Stimulated activated effector memory CD8-positive, alpha-beta T cell treated with anti-CD3 and anti-CD28 coated beads, Interleukin-12 subunit alpha, Interleukin-12 subunit beta, amount 100 ng/mL, for 72 hours (primary cell): ENCODE measurements at regions not wholly inside any gene's neighbourhood (a gene's known extent, or its start where the extent isn't known, plus 50 kb on each side); places are given as distances from the start of the nearest gene placed in this dataset.

Experiments
- ATAC-seq: fragments of 150-1000 bp; cut with Tn5 transposase; 2 replicates; pipeline ENCODE4 v1.10.0; 2021
- DNase-seq, 2 donors: peaks; one replicate each; pipeline ENCODE4 v3.0.0; 2021 to 2022; ENCODE audit warnings: low spot score in 2 of 2
- H3K27ac Mint-ChIP-seq: one replicate; pipeline ENCODE4 v1.8.0; 2022; ENCODE audit warnings: mild to moderate bottlenecking, mixed read lengths
- H3K36me3 Mint-ChIP-seq: one replicate; pipeline ENCODE4 v1.8.0; 2022; ENCODE audit warnings: mild to moderate bottlenecking, mixed read lengths
- H3K4me1 Mint-ChIP-seq: one replicate; pipeline ENCODE4 v1.8.0; 2022; ENCODE audit warnings: mixed read lengths
- H3K4me3 Mint-ChIP-seq: one replicate; pipeline ENCODE4 v1.8.0; 2022; ENCODE audit warnings: mild to moderate bottlenecking, mixed read lengths
- H3K9me3 Mint-ChIP-seq: one replicate; pipeline ENCODE4 v1.8.0; 2022; ENCODE audit warnings: mixed read lengths

DNA sequence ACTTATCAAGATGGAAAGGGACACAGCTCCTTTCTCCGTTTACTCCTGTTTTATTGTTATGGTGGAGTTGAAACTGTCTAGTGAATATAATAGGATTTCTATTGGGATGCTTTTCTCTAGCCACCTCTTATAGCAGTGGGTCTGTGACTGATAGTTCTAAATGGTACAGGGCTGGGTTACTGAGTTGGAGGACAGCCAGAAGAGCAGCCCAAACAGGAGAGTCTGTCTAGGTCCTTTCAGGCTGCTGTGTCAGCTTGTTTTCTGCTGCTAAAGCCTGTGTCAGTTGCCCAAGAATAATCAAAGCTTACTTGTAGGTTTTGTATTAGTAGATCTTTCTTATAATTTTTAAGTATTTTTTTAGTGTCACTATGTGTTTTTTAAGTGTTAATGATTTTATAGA, 356.0 kb upstream of the SEMA6A start:
- DNase-seq (no peak), ATAC-seq (no peak)
- no peaks in the 10 kb centered on the region for H3K9me3 Mint-ChIP-seq
- no peaks in the 10 kb centered on the region for H3K36me3 Mint-ChIP-seq
- H3K4me1 Mint-ChIP-seq = no peaks in the 10 kb centered on the region
- no peak overlapping the region for H3K4me3 Mint-ChIP-seq
- no peak overlapping the region for H3K27ac Mint-ChIP-seq

DNA sequence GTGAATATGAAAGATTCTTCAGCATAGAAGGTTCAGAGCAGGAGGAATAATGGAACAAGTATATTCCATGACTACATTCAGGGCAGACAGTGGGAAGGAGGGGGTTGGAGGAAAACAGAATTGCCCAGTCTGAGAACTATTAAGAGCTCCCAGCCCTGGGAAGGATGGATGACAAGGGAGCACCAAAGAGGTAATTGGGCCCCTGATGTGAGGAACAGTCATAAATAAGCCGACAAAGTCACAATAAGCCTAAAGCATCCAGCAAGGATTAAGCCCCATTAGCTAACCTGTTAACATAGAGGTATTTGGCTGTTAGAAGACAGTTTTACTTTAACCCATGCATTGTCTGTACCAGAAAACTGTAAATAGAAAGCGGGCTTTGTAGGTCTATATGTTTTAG, 348.7 kb upstream of the SEMA6A start:
- no peak overlapping the region for H3K27ac Mint-ChIP-seq
- no peak overlapping the region for H3K4me3 Mint-ChIP-seq
- DNase-seq (no peak), ATAC-seq (no peak)
- H3K36me3 Mint-ChIP-seq = no peaks in the 10 kb centered on the region
- no peaks in the 10 kb centered on the region for H3K9me3 Mint-ChIP-seq
- H3K4me1 Mint-ChIP-seq = no peaks in the 10 kb centered on the region

- H3K9me3 Mint-ChIP-seq = peaks cover 4% of the 10 kb centered on the region
- H3K27ac Mint-ChIP-seq = no peak overlapping the region
- no peak overlapping the region for H3K4me3 Mint-ChIP-seq
- ATAC-seq (no peak), DNase-seq (no peak)
- H3K36me3 Mint-ChIP-seq = no peaks in the 10 kb centered on the region
- H3K4me1 Mint-ChIP-seq = no peaks in the 10 kb centered on the region
These were observed 347.9 kb upstream of the SEMA6A start for GRCh38 chr5:116922532-116922931.

DNA sequence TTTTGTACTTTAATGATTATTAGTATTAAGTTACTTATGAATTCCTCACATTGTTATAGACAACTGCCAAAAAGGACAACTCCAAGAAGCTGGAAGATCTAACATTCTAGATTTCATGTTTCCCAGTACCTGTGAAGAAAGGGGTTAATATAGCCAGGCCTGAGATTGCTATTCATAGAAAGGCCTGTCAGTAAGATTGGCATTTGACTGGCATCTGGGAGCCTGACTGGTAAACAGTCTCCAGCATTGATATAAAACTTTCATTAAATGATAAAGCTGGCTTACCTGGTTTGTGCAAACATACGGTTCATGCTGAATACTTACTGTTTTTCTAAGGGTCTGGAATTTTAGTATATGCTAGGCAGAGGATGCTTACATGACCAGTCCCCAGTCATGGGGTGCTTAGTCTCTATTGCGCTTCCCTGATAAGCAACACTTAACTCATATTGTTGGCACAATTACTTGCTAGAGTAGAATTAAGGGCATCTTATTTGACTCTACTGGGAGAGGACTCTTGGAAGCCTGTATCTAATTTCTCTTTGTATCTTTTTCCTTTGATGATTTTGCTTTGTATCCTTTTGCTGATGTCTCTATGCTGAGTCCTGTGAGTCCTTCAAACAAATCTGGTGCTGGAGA, 340.4 kb upstream of the SEMA6A start:
- Mint-ChIP-seq H3K4me3 (no peak overlapping the region), H3K9me3 (peaks cover 11% of the 10 kb centered on the region), H3K36me3 (no peaks in the 10 kb centered on the region), H3K27ac (no peak overlapping the region), H3K4me1 (no peaks in the 10 kb centered on the region)
- ATAC-seq (no peak), DNase-seq (no peak)

- ATAC-seq (no peak), DNase-seq (no peak)
- no peak overlapping the region for H3K27ac Mint-ChIP-seq
- H3K36me3 Mint-ChIP-seq = no peaks in the 10 kb centered on the region
- H3K9me3 Mint-ChIP-seq = peaks cover 7% of the 10 kb centered on the region
- no peak overlapping the region for H3K4me3 Mint-ChIP-seq
- H3K4me1 Mint-ChIP-seq = no peaks in the 10 kb centered on the region
These were observed 337.6 kb upstream of the SEMA6A start for GRCh38 chr5:116912221-116912620.

DNA sequence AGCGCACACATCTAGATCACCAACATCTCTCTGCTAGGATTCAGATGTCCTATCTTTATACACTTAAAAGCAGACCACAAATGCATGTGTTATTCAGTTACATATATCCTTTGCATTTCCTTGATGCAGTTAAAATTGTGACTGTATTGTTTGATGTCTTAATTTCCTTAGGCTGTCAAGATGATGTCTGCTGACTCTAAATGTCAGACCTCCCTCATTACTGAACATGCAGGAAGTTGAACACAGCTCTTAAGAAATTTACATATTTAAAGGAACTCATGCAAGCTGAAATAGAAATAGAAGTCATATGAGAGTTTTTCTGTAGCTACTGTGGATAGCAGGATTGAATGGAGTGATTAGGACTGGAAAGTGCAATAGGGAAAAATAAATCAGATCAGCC, 336.5 kb upstream of the SEMA6A start:
- H3K4me3 Mint-ChIP-seq = no peak overlapping the region
- H3K27ac Mint-ChIP-seq = no peak overlapping the region
- peaks cover 7% of the 10 kb centered on the region for H3K9me3 Mint-ChIP-seq
- ATAC-seq (no peak), DNase-seq (no peak)
- H3K36me3 Mint-ChIP-seq = no peaks in the 10 kb centered on the region
- H3K4me1 Mint-ChIP-seq = no peaks in the 10 kb centered on the region

DNA sequence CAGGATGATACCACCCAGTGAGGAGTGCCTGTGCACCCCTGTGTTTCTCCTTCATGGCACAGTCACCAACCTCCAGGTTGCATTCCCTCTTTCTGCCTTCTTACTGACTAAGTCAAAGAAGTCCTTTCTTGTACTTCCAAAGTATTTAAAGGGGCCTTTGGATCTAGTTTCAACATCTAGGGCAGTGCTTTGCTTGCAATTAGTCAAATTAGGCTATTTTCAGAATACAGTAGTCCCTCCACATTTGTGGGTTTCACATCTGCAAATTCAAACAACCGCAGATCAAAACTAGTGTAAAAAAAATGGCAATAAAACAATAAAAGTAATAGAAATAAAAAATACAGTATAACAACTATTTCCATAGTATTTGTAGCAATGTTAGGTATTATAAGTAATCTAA, 333.9 kb upstream of the SEMA6A start:
- Mint-ChIP-seq H3K9me3 (peaks cover 3% of the 10 kb centered on the region), H3K36me3 (no peaks in the 10 kb centered on the region), H3K27ac (no peak overlapping the region), H3K4me1 (no peaks in the 10 kb centered on the region), H3K4me3 (no peak overlapping the region)
- ATAC-seq (no peak), DNase-seq (no peak)

DNA sequence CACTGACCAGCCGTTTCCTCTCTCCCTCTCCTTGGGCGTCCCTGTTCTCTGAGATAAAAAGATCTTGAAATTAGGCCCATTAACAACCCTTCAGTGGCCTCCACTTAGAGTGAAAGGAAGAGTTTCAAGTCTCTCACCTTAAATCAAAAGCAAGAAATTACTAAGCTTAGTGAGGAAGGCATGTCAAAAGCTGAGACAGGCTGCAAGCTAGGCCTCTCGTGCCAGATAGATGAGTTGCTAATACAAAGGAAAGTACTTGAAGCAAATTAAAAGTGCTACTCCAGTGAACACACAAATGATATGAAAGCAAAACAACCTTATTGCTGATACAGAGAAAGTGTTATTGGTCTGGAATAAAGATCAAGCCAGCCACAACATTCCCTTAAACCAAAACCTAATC, 331.3 kb upstream of the SEMA6A start:
- H3K27ac Mint-ChIP-seq = no peak overlapping the region
- H3K36me3 Mint-ChIP-seq = no peaks in the 10 kb centered on the region
- H3K9me3 Mint-ChIP-seq = no peaks in the 10 kb centered on the region
- H3K4me1 Mint-ChIP-seq = no peaks in the 10 kb centered on the region
- ATAC-seq (no peak), DNase-seq (no peak)
- H3K4me3 Mint-ChIP-seq = no peak overlapping the region

GRCh38 chr5:116900793-116901192, 326.2 kb upstream of the SEMA6A start:
- DNase-seq = no peak
- Mint-ChIP-seq H3K4me1 (no peaks in the 10 kb centered on the region), H3K27ac (no peak overlapping the region), H3K4me3 (no peak overlapping the region), H3K9me3 (no peaks in the 10 kb centered on the region), H3K36me3 (no peaks in the 10 kb centered on the region)
- no peak for ATAC-seq

- no peak overlapping the region for H3K27ac Mint-ChIP-seq
- H3K4me3 Mint-ChIP-seq = no peak overlapping the region
- H3K36me3 Mint-ChIP-seq = no peaks in the 10 kb centered on the region
- no peak for DNase-seq
- no peaks in the 10 kb centered on the region for H3K4me1 Mint-ChIP-seq
- no peak for ATAC-seq
- no peaks in the 10 kb centered on the region for H3K9me3 Mint-ChIP-seq
These were observed 324.3 kb upstream of the SEMA6A start for GRCh38 chr5:116898917-116899316.

DNA sequence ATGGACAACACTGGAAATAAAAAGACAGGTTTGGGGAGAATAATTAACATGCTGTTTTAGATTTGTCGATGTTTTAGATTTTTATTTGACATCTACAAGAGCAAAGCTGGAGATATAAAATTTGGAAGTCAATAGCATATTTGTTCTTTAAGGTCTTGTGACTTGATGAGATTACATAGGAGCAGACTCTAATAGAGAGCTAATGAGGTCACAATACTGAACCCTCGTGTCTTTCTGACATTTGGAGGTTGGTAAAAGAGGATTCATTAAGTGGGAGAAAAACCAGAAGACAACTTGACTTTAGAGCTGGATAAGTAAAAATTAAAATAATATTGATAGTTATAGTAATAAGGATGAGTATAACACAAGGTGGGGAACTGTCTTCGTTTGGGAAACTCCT, 322.7 kb upstream of the SEMA6A start:
- no peaks in the 10 kb centered on the region for H3K9me3 Mint-ChIP-seq
- no peaks in the 10 kb centered on the region for H3K4me1 Mint-ChIP-seq
- no peaks in the 10 kb centered on the region for H3K36me3 Mint-ChIP-seq
- no peak overlapping the region for H3K27ac Mint-ChIP-seq
- ATAC-seq (no peak), DNase-seq (no peak)
- H3K4me3 Mint-ChIP-seq = no peak overlapping the region

DNA sequence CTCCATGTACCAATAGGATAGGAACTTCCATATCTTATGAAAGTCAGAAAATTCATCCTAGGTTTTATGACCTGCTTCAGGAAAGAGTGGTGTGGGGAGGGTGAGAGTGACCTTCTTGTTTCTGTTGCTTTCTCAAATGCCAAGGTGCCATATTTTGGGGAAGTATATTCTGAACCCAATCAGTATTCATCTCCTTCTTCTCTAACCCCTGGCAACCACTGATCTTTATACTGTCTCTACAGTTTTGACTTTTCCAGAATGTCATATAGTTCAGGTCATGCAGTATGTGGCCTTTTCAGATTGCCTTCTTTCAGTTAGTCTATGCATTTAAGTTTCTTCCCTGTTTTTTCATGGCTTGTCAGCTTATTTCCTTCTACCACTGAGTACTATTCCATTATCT, 321.4 kb upstream of the SEMA6A start:
- H3K4me3 Mint-ChIP-seq = no peak overlapping the region
- ATAC-seq (no peak), DNase-seq (no peak)
- H3K27ac Mint-ChIP-seq = no peak overlapping the region
- H3K36me3 Mint-ChIP-seq = no peaks in the 10 kb centered on the region
- no peaks in the 10 kb centered on the region for H3K4me1 Mint-ChIP-seq
- H3K9me3 Mint-ChIP-seq = no peaks in the 10 kb centered on the region

GRCh38 chr5:116892993-116893392, 318.4 kb upstream of the SEMA6A start:
- H3K9me3 Mint-ChIP-seq = no peaks in the 10 kb centered on the region
- H3K4me3 Mint-ChIP-seq = no peak overlapping the region
- H3K4me1 Mint-ChIP-seq = no peaks in the 10 kb centered on the region
- no peaks in the 10 kb centered on the region for H3K36me3 Mint-ChIP-seq
- no peak for ATAC-seq
- H3K27ac Mint-ChIP-seq = no peak overlapping the region
- DNase-seq = no peak

GRCh38 chr5:116887104-116887503, 312.5 kb upstream of the SEMA6A start:
- no peaks in the 10 kb centered on the region for H3K9me3 Mint-ChIP-seq
- no peak overlapping the region for H3K4me3 Mint-ChIP-seq
- H3K4me1 Mint-ChIP-seq = no peaks in the 10 kb centered on the region
- ATAC-seq (no peak), DNase-seq (no peak)
- H3K36me3 Mint-ChIP-seq = no peaks in the 10 kb centered on the region
- H3K27ac Mint-ChIP-seq = no peak overlapping the region

- no peak overlapping the region for H3K4me3 Mint-ChIP-seq
These were observed 311.2 kb upstream of the SEMA6A start for GRCh38 chr5:116885825-116886224.

DNA sequence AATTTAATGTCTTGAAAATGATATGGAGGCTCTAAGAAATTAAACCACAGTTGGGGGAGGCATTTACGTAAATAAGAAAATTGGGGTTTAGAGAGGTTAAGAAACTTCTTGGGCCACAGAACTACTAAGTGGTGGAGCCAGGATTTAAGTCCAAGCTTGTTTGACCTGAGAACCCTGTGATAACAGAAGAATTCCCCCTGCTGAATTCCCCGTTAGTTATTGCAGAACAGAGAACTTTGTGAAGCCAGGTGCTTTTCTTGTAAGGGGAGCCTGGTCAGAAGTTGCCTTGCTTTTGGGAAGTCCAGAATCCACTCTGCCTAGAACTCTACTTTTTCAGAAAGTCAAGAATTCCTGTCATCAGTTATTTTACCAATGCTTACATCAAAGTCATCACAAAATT, 309.3 kb upstream of the SEMA6A start:
- Mint-ChIP-seq H3K9me3 (peaks cover 5% of the 10 kb centered on the region), H3K36me3 (no peaks in the 10 kb centered on the region), H3K27ac (no peak overlapping the region), H3K4me1 (no peaks in the 10 kb centered on the region), H3K4me3 (no peak overlapping the region)
- ATAC-seq = no peak
- DNase-seq = no peak

More at GRCh38 chr5:116885825-116886224, 311.2 kb upstream of the SEMA6A start:
- DNase-seq (no peak), ATAC-seq (no peak)
- Mint-ChIP-seq H3K27ac (no peak overlapping the region), H3K9me3 (peaks cover 5% of the 10 kb centered on the region), H3K4me1 (no peaks in the 10 kb centered on the region), H3K36me3 (no peaks in the 10 kb centered on the region)

- Mint-ChIP-seq H3K27ac (no peak overlapping the region), H3K9me3 (peaks cover 11% of the 10 kb centered on the region)
These were observed 307.4 kb upstream of the SEMA6A start for GRCh38 chr5:116881921-116882531.

More at GRCh38 chr5:116881921-116882531, 307.4 kb upstream of the SEMA6A start:
- ATAC-seq = no peak
- Mint-ChIP-seq H3K4me1 (no peaks in the 10 kb centered on the region), H3K36me3 (no peaks in the 10 kb centered on the region), H3K4me3 (no peak overlapping the region)
- DNase-seq = no peak
